HG03457 (cell line): ENCODE measurements at regions not wholly inside any gene's neighbourhood (a gene's known extent, or its start where the extent isn't known, plus 50 kb on each side); places are given as distances from the start of the nearest gene placed in this dataset.
"Not testable (repeated sequence)": the region's sequence is repeated elsewhere in the genome, so short reads cannot be mapped to it uniquely, and the experiment has no call there.

Experiments
- ATAC-seq: cut with Tn5 transposase; IDR thresholded peaks from one replicate; pipeline ENCODE4 v1.9.1; 2021; ENCODE audit warnings: moderate number of reproducible peaks; ENCODE audit not compliant: unreplicated experiment

DNA sequence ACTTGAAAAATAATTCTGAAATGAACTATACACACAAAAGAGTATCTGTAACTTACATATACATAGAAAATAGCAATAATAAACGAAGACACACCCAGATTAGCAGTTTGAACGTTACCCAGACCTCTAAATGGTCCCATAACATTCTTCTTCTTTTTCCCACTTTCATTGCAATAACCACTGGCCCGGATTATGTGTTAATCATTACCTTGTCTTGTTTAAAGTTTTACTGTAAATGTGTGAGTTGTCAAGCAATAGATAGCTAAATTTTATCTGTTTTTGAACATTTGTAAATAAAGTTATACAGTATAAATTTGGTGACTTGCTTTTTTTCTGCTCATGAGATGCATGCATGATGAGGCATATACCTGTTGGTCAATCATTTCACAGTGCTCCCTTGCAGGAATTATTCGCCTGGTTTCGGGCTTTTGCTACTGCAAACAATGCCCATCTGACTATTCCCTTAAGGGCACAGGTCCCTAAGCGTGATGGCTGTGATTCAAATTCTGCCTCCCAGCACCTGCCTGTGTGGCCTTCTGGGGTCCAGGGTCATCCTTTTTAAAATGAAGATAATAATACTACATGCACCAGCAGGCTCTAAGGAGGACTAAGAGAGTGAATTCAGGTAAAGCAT lies 66.1 kb downstream of the GADD45G start:
- ATAC-seq: no peak

DNA sequence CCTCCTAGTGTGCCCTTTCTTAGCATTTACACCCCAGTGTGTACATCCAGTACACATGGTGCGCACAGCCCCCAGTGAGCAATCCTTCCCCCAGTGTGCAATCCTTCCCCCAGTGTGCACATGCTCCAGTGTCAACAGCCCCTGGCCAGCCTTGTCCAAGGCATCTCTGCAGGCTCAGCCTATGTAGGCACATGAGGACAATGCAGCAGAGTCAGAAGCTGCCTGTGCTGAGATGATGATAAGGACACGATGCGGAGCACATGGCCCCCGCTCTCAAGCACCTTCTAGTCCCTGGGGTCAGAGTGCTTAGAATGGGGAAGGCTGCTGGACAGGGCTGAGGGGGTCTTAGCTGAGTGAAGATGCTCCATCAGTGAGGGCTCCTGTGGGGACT lies 69.8 kb downstream of the GADD45G start:
- ATAC-seq: no peak

DNA sequence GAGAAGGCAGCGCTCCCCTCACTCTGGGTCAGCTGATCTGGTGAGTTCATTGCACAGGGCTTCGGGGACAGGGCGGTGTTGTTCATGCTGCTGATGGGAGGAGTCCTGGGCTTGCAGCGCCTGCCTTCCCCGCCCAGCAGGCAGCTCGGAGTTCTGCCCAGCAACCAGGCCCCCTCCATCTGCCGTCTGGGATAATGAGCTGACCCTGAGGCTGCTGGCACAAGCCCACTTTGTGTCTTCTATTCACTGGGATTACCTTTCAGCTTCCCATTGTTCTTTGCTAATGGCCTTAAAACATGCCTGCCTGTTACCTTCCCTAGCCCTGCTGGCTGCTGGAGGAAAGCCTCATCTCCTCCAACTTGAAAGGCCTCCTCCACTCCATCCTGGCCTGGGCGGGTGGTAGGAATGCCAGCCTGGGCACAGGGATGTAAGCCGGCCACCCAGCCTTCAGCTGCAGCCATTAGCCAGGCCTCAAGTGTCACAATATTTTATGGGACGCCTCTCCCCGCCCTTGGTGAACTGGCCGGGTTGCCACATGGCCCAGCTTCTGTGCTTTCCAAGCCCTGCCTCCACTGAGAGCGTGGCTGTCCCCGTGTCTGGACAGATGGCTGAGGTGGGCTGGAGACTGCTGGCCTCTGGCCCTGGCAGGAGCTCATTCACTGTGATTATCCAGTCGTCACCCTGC lies 70.4 kb downstream of the GADD45G start:
- no peak for ATAC-seq

- no peak for ATAC-seq
Observed at GRCh38 chr9:89676281-89676680, 71.5 kb downstream of the GADD45G start.

GRCh38 chr9:89677702-89678395 lies 73.0 kb downstream of the GADD45G start:
- ATAC-seq: no peak

DNA sequence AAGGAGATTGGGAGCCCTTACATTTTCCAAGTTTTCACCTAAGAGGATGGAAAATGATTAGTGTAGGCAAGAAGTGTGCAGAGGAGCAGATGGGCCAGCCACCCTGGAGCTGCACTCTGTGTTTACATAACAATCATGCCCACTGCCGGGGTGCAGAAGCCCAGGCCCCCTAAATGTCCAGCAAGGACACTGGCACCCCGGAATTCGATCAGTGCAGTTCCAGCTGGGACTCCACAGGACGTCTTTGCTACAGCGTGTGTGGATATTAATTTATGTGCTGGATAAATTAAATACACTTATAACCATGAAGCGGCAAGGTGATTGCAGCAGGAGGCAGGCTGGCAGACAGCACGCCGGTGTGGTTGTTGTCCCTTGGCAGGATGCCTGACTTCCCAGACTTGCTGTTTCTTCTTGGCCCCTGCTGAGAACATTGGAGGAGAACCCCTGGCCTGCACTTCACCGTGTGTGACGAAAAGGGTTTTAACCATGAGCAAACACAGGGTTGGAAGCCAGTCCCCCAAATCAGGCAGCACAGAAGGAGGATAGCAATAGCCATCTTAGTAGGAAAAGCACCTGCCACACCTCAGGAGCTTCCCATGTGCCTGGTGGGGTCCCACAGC lies 73.7 kb downstream of the GADD45G start:
- ATAC-seq: no peak

- ATAC-seq: no peak
Observed at GRCh38 chr9:89679016-89679415, 74.2 kb downstream of the GADD45G start.

- no peak for ATAC-seq
Observed at GRCh38 chr9:89679581-89679980, 74.8 kb downstream of the GADD45G start.

DNA sequence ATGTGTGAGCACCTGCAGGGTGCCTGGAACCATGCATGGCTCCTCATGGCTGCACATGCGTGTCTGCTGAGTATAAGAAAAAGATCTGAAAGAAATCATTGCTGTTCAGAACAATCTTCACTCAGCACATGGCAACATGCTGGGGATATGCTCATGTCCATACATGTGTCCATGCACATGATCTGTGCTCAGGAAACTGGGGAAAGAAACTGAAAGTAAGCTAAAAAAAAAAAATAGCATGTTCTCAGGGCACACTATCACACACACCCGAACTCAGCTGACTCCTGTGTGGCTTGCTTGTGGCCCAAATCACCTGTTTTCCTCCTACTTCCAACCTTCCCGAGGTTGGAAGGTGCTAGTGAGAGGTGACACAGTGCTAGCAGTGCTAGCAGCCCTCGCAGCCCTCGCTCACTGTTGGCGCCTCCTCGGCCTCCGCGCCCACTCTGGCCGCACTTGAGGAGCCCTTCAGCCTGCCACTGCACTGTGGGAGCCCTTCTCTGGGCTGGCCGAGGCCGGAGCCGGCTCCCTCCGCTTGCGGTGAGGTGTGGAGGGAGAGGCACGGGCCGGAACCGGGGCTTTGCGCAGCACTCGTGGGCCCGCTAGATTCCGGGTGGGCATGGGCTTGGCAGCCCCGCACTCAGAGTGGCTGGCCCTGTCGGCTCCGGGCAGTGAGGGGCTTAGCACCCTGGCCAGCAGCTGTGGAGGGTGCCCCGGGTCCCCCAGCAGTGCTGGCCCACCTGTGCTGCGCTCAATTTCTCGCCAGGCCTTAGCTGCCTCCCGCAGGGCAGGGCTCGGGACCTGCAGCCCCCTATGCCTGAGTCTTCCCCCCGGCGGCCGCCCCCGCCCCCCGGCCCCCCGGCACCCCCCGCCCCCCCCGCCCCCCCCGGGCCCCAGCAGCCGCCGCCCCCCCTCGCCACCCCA lies 76.0 kb downstream of the GADD45G start:
- ATAC-seq: no peak

DNA sequence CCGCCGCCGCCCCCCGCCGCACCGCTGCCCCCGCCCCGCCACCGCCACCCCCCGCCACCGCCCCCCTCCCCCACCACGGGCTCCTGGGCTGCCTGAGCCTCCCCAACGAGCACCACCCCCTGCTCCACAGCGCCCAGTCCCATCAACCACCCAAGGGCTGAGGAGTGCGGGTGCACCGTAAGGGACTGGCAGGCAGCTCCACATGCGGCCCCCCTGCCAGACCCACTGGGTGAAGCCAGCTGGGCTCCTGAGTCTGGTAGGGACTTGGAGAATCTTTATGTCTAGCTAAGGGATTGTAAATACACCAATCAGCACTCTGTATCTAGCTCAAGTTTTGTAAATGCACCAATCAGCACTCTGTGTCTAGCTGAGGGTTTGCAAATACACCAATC lies 76.7 kb downstream of the GADD45G start:
- ATAC-seq: not testable (repeated sequence)

GRCh38 chr9:89683626-89684025 lies 78.8 kb downstream of the GADD45G start:
- ATAC-seq: no peak

DNA sequence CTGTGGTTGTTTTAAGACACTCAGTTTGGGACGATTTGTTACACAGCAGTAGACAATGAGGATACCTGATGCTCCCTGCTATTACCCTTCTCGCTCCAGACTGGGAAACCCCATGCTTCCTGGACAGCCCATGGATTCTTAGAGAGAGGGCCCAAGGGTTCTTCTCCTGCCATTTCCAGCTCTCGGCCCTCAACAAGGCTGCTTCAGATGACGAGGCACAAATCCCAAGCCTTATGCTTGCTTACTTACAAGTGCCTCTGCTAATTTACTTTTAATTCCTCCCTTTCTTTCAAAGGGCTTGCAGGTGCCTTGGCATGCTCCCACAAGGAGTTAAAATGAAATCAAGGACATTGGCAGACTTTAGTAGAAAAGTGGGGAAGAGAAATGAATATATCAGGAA lies 79.4 kb downstream of the GADD45G start:
- ATAC-seq: no peak

DNA sequence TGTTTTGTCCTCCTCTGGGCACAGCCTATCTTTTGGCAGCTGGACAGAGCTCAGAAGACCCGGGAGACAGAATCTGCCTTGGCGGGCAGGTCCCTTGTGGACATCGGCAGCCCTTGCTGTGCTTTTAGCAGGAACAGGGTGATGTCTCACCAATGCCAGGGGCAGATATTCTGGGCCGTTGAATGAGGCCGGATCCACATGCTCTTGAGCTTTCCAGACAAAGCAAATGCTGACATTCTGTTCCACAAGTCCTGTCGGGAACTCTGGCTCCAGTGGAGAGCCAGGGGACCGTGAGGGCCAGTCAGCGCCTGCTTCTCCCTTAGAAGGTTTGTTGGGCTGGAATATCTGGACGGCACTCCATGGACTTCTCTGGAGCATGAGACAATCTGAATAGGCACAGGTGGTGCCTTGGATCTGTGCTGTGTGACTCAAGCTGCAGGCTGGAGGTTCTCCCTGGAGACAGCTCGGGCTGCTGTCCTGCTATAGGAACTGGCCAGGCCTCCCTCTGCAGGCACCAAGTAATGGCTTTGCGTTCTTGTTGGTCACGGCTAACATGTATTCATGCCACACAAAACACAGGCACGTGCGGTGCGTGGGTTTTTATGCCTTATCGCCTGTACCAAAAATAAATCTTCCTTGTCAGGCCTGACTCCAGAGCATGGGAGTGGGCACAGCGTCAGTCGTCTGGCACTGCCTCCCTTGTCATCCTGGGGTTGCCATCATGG lies 80.3 kb downstream of the GADD45G start:
- no peak for ATAC-seq

- ATAC-seq: no peak
Observed at GRCh38 chr9:89685698-89686097, 80.9 kb downstream of the GADD45G start.

- no peak for ATAC-seq
Observed at GRCh38 chr9:89686126-89686525, 81.3 kb downstream of the GADD45G start.

DNA sequence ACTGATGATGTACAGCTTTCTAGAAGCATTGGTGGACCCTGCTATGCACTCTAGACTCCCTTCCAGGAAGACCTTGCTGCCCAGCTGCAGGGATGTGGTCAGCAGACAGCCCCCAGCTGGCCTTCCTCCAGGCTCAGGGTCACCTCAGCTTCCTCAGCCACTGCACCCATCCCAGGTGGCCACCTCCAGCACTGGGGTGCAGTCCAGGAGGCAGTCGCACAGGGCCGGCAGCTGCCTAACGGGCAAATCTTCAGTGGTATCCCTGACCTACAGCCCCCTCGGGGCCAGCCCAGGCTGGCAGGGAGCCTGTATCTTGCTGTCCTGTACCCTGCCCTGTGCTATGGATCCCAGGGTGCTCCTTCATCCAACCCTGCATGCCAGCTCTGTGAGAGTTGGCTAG lies 81.8 kb downstream of the GADD45G start:
- no peak for ATAC-seq

DNA sequence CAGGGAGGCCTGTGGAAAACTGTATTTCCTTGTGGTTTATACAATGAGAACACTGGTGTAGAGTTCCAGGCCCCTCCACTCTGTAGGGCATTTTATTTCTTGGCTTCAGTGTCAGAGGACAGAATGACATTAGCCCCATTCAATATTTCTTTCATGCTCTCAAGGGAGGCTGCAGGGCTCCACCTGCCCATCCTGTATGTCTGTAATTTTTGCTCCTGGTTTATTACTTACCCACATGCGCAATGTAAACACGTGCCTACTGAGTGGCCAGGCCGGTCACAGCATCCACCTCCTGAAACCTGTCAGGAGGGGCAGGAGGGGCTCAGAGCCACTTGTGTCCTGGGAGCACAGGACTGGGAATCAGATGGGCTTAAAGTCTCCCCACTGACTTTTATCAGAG lies 82.4 kb downstream of the GADD45G start:
- no peak for ATAC-seq

DNA sequence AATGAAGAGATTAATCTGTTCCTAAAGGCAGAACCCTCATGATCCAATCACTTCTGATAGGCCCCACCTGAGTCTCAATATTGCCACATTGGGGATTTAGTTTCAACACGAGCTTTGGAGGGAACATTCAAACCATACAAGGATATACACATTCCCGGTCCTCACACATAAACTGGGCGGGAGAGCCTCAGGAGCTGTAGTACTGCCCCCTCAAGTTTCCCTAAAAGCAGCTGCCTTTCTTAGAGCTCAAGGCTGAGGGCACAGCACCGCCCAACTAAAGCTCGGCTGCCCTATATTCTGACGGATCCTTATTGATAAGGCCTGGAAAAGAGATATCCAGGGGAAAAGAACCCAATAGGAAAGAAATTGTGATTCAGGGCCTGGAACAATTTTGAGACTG lies 83.0 kb downstream of the GADD45G start:
- ATAC-seq: no peak

DNA sequence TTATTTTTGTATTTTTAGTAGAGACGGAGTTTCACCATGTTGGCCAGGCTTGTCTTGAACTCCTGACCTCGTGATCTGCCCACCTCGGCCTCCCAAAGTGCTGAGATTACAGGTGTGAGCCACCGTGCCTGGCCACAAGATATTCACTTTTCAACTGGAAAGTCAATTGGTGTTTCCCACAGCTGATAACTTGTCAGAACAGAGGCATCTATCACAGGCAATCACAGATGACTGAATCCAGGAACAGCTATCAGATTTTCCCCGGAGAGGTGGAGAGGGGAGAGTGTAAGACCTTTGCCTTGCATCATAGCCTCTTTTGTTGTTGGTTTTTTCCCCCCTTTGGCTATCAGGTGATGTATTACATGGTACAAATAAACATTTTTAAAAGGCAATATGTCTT lies 84.5 kb downstream of the GADD45G start:
- ATAC-seq: not testable (repeated sequence)

DNA sequence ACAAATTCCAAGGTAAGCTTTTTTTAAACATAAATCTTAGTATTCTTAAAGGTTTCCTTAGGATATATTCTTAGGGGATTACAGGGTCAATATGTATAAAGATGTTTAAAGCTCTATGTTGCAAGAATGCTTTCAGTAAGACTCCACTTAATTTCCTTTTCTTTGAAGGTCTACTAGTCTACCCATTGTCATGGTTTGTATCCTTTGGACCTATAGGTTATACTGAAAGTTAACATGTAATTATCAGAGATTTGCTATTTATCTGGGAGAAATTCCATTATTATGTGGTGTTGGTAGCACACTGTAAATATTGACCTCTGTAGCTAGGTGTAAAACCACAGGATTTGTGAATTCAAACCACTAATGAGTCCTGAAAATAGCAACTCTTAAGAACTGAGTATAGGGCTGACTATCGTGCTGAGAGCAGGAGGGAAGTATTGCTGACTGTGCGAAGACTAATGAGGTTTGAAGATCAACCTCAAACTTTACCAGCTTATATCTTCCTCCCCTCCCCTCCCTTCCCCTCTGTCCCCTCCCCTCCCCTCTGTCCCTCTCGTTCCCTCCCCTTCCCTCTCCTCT lies 85.6 kb downstream of the GADD45G start:
- ATAC-seq: peak; percentile 85
